Smooth muscle cell (in vitro differentiated cells): ENCODE measurements at regions not wholly inside any gene's neighbourhood (a gene's known extent, or its start where the extent isn't known, plus 50 kb on each side); places are given as distances from the start of the nearest gene placed in this dataset.

Source experiments
- DNase-seq: peaks from one replicate; lab custom pipeline; 2025; ENCODE audit not compliant: unreplicated experiment; lab: John Stamatoyannopoulos, UW
- H2AFZ ChIP-seq: fragments of 200-600 bp; sonication (generic); 2 replicates; pipeline ENCODE4 v1.6.0; 2016; ENCODE audit warnings: antibody characterized with exemption, low read depth, mild to moderate bottlenecking
- H3F3A ChIP-seq: fragments of 200-600 bp; sonication (generic); 2 replicates; pipeline ENCODE4 v1.6.0; 2017; ENCODE audit warnings: antibody characterized with exemption, low read depth
- H3K27ac ChIP-seq: fragments of 200-600 bp; sonication (generic); 2 replicates; pipeline ENCODE4 v1.5.1; 2016; ENCODE audit warnings: low read depth, mild to moderate bottlenecking
- H3K27me3 ChIP-seq: fragments of 200-600 bp; sonication (generic); 2 replicates; pipeline ENCODE4 v1.6.1; 2016; ENCODE audit warnings: low read depth, mild to moderate bottlenecking
- H3K36me3 ChIP-seq: fragments of 200-600 bp; sonication (generic); 2 replicates; pipeline ENCODE4 v1.5.1; 2016; ENCODE audit warnings: low read depth
- H3K4me1 ChIP-seq: fragments of 200-600 bp; sonication (generic); 2 replicates; pipeline ENCODE4 v1.5.1; 2016; ENCODE audit warnings: low read depth
- H3K4me2 ChIP-seq: fragments of 200-600 bp; sonication (generic); 2 replicates; pipeline ENCODE4 v1.6.0; 2016; ENCODE audit warnings: mild to moderate bottlenecking
- H3K4me3 ChIP-seq: fragments of 200-600 bp; sonication (generic); 2 replicates; pipeline ENCODE4 v1.5.1; 2016; ENCODE audit warnings: mild to moderate bottlenecking
- H3K79me2 ChIP-seq: fragments of 200-600 bp; sonication (generic); 2 replicates; pipeline ENCODE4 v1.6.0; 2016; ENCODE audit warnings: low read depth, mild to moderate bottlenecking
- H3K9ac ChIP-seq: fragments of 200-600 bp; sonication (generic); 2 replicates; pipeline ENCODE4 v1.6.0; 2016; ENCODE audit warnings: low read depth
- H3K9me3 ChIP-seq: fragments of 200-600 bp; sonication (generic); replicated peaks from 2 replicates; pipeline ENCODE4 v1.5.1; 2016; ENCODE audit warnings: low read depth
- H4K20me1 ChIP-seq: fragments of 200-600 bp; sonication (generic); 2 replicates; pipeline ENCODE4 v1.6.0; 2016; ENCODE audit warnings: low read depth
- WGBS: methylation state at CpG from one replicate; pipeline ENCODE4 v1.1.7; 2016; ENCODE audit warnings: low lambda C conversion rate; 5-methylcytosine and 5-hydroxymethylcytosine counted together
- TF ChIP-seq, protein P1 (sequence below): fragments of 200-600 bp; sonication (generic); IDR thresholded peaks from 2 replicates; pipeline ENCODE4 v1.5.1; 2017; ENCODE audit warnings: borderline replicate concordance, mild to moderate bottlenecking, antibody characterized with exemption; ENCODE audit not compliant: insufficient read depth, poor library complexity, severe bottlenecking

DNA sequence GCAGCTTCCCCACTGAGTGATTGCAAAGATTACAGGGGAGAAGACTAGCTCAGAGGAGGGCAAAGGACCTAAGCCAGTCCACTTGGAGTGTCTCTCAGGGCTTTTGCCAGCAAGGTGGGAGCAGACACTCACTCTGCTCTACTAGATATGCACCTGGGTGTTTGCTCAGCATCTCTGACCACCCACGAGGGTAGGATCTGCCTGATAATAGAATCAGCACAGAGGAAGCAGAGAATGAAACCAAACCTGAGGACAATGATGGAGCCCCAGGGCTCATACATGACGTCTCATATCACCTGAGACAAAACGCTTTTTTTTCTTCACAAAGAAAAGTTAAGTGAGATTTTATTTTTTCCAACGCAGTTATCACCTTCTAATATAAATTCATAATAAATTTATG, 79.4 kb downstream of the RRAGC start:
- WGBS = 84% methylated on average over 4 of the region's 4 CpGs
- TF ChIP-seq, protein P1, sequence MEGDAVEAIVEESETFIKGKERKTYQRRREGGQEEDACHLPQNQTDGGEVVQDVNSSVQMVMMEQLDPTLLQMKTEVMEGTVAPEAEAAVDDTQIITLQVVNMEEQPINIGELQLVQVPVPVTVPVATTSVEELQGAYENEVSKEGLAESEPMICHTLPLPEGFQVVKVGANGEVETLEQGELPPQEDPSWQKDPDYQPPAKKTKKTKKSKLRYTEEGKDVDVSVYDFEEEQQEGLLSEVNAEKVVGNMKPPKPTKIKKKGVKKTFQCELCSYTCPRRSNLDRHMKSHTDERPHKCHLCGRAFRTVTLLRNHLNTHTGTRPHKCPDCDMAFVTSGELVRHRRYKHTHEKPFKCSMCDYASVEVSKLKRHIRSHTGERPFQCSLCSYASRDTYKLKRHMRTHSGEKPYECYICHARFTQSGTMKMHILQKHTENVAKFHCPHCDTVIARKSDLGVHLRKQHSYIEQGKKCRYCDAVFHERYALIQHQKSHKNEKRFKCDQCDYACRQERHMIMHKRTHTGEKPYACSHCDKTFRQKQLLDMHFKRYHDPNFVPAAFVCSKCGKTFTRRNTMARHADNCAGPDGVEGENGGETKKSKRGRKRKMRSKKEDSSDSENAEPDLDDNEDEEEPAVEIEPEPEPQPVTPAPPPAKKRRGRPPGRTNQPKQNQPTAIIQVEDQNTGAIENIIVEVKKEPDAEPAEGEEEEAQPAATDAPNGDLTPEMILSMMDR = no peak
- Histone ChIP-seq H3K27ac (no peak overlapping the region), H3F3A (no peaks in the 10 kb centered on the region), H3K9me3 (no peaks in the 10 kb centered on the region), H3K27me3 (no peaks in the 10 kb centered on the region), H3K4me1 (no peaks in the 10 kb centered on the region), H3K4me2 (no peak overlapping the region), H3K9ac (no peak overlapping the region), H3K79me2 (no peaks in the 10 kb centered on the region), H3K4me3 (no peak overlapping the region), H4K20me1 (no peaks in the 10 kb centered on the region), H2AFZ (no peak overlapping the region), H3K36me3 (no peaks in the 10 kb centered on the region)
- no peak for DNase-seq

DNA sequence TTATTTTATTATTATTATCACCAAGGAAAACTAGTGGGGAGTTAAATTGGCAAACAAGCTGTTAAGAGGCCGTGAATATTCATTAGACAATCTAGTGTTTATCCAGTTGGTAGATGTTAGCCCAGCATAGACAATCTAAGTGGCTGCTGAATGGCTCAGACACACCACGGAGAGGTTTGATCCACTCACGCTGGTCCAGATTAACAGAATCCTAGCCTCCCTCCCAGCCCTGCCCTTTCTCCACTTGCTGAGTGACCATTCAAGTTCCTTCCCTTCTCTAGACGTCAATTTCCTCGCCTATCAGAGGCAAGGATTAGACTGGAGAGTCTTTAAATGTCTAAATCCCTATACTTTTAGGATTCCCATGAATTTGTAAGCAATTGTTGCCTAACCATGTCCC, 80.1 kb downstream of the RRAGC start:
- 73% methylated on average over 5 of the region's 5 CpGs for WGBS
- TF ChIP-seq, protein P1 = no peak

DNA sequence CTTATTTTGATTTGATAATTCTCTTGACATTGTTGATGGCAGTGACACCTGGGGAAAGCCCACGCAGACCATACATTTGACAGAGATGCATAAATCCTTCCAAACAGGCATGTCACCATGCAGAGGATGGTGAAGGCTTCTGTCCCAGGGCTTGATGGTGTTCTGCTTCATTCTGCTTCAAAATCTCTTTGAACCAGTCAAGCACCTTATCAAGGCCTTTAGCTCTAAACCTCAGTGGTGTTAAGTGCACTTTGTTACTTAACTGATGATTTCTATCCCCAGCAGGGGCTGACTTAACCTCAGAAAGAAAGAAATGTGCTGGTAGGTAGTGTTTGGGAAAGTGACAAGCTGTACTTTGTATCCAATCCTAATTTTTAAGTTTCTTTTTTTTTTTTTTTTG, 81.1 kb downstream of the RRAGC start:
- Histone ChIP-seq H3K27ac (no peak overlapping the region), H3K9ac (no peak overlapping the region), H3K4me2 (no peak overlapping the region), H3K27me3 (no peaks in the 10 kb centered on the region), H2AFZ (no peak overlapping the region), H3K79me2 (no peaks in the 10 kb centered on the region), H3K4me3 (no peak overlapping the region), H3F3A (no peaks in the 10 kb centered on the region), H3K36me3 (no peaks in the 10 kb centered on the region), H3K4me1 (no peaks in the 10 kb centered on the region), H4K20me1 (no peaks in the 10 kb centered on the region), H3K9me3 (no peaks in the 10 kb centered on the region)
- TF ChIP-seq, protein P1 = no peak
- WGBS = 29% methylated on average over 1 of the region's 1 CpG
- DNase-seq = no peak

More for the DNA sequence above, 80.1 kb downstream of the RRAGC start:
- Histone ChIP-seq H3F3A (no peaks in the 10 kb centered on the region), H3K27me3 (no peaks in the 10 kb centered on the region), H3K27ac (no peak overlapping the region), H4K20me1 (no peaks in the 10 kb centered on the region), H3K9me3 (no peaks in the 10 kb centered on the region), H3K9ac (no peak overlapping the region), H3K36me3 (no peaks in the 10 kb centered on the region), H3K4me1 (no peaks in the 10 kb centered on the region), H3K4me2 (no peak overlapping the region), H3K79me2 (no peaks in the 10 kb centered on the region), H2AFZ (no peak overlapping the region), H3K4me3 (no peak overlapping the region)
- no peak for DNase-seq

- Histone ChIP-seq H3K4me3 (no peak overlapping the region), H3K36me3 (no peaks in the 10 kb centered on the region), H2AFZ (no peak overlapping the region), H3K4me2 (no peak overlapping the region), H3K9me3 (no peaks in the 10 kb centered on the region), H3K79me2 (no peaks in the 10 kb centered on the region), H4K20me1 (no peaks in the 10 kb centered on the region), H3K4me1 (no peaks in the 10 kb centered on the region), H3F3A (no peaks in the 10 kb centered on the region), H3K27ac (no peak overlapping the region), H3K9ac (no peak overlapping the region), H3K27me3 (no peaks in the 10 kb centered on the region)
- no peak for DNase-seq
- TF ChIP-seq, protein P1 = no peak
- WGBS = 95% methylated on average over 2 of the region's 2 CpGs
These were observed 81.5 kb downstream of the RRAGC start for GRCh38 chr1:38778051-38778450.
